ENCODE measurements at regions not wholly inside any gene's neighbourhood (a gene's known extent, or its start where the extent isn't known, plus 50 kb on each side); places are given as distances from the start of the nearest gene placed in this dataset. TPM values are rescaled to one million over a fixed set of nuclear protein-coding genes. Genes with fewer than 3 reads are reported as not detected.
"Not testable (repeated sequence)": the region's sequence is repeated elsewhere in the genome, so short reads cannot be mapped to it uniquely, and the experiment has no call there.

DNA sequence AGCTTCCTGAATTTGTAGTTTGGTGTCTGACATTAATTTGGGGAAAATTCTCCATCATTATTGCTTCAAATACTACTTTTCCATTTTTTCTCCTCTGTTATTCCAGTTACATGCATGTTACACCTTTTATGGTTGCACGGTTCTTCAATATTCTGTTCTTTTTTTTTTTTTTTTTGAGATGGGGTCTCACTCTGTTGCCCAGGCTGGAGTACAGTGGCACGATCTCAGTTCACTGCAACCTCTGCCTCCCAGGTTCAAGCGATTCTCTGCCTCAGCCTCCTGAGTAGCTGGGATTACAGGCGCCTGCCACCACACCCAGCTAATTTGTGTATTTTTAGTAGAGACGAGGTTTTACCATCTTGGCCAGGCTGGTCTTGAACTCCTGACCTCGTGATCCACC, 109.4 kb upstream of the XIST start:
- DNase-seq (ENCODE audit: low read depth) = not testable (repeated sequence)

DNA sequence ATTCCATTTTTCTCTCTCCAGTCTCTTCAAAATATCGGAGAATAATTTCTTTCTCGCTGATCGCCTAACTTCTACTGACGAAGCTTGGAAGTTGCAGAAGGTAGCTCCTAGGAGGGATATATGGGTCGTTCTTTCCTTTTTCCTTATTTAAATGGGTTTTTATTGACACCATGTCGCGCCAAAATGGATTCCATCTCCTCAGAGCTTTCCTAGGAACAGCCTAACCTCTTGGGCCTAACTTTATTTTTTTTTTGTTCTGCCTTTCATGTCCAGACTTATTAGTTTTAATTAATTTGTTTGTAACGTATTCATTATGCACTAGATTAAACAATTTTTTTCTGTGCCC, 92.0 kb upstream of the XIST start:
- no peak for DNase-seq (ENCODE audit: low read depth)

DNA sequence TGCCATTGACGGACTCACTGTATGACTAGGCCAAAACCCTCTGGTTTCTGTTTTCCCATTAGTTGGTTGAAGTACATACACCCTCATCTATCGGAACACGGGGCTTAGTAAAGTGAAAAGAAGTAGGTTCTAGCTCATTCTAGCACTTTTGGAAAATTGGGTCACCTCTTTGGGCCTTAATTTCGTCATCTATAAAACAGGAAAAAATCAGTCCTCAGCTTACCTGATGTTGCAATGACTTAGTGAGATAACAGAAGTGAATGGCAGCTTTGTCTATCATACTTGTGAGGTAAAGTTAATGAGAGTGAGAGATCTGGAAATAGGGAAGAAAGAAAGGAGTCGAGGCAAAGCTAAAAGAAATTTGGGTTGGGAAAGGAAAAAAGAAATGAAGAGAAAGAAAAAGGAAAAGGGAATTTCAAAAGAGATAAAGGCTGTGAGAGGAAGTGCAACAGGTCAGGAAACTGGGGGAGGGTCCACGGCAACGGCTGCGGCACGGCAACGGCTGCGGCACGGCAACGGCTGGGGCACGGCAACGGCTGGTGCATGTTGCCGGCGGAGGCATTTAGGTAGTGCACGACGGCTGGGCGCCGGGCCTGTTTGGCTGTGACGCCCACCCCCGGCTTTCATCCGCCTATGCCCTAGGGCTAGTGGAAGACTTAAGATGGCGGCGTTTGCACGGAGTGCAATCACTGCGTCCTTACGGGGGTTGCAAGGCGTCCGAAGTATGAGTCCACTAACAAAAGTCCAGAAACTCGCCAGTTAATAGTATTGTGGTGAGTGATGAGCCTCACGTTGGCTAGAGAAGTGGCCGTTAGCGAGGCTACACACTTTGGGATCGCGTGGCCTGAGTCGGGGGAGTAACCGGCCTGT, 91.4 kb upstream of the XIST start:
- peak; percentile 83 for DNase-seq (ENCODE audit: low read depth)

DNA sequence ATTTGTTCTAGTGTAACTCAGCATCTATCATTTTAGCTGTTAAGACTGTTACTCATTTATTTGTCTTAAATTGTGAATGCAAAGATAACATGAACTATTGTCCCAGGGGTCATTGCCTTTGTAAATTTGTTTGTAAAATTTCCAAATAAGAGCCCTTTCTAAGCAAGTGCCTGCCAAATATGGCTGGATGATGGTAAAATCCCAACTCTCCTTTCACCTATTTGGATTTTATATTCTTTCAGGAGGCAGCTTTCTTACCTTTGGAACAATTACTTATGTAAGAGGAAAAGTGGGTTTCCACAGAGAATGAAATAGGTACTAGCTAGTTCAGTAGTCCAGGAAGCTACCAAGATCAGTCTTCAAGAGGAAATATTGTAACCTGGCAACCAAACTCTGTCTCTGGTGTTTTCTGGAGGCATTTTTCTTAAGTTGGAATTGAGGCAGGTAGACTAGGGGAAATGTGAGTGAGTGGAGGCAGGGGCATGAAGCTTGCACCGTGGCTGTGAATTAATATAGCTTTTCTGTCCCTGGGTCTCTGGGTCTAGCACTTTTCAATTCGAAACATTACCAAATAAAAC, 88.5 kb upstream of the XIST start:
- no peak for DNase-seq (ENCODE audit: low read depth)

DNA sequence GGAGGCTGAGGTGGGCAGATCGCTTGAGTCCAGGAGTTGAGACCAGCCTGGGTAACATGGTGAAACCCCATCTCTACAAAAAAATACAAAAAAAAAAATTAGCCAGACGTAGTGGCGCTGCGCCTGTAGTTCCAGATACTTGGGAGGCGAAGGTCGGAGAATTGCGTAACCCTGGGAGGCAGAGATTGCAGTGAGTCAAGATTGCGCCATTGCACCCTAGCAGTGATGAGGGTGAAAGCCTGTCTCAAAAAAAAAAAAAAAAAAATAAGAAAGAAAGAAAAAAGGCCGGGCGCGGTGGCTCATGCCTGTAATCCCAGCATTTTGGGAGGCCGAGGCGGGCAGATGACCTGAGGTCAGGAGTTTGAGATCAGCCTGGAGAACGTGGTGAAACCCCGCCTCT, 85.3 kb upstream of the XIST start:
- not testable (repeated sequence) for DNase-seq (ENCODE audit: low read depth)

DNA sequence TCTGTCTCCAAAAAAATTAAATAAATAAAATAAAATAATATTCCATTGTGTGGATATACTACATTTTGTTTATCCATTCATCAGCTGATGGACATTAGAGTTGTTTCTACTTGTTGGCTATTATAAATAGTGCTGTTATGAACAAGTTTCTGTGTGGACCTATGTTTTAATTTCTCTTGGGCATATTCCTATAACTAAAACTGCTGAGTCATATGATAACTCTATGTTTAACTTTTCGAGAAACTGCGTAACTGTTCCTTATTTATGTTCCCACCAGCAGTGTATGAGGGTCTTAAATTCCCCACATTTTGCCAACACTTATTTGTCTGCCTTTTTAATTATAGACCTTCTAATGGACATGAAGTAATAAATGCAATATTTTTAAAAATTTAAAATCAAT, 80.0 kb upstream of the XIST start:
- DNase-seq (ENCODE audit: low read depth) = no peak

DNA sequence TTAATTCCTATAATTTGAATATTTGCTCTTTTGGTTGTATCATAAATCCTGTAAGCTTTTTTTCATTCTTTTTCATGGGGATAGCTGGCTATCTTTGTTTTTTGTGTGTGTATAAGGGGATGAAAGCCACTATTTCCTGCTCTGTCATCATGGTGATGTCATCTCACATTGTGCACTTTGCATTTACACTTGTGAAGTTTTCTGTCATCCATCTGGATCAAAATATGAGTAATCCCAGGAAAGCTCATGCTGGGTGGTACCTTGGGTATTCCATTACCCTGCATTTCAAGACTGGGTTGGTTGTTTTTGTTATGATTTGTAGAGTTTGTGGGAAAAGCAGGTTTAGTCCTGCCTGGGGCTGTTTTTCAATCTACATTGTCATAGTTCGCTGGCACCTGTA, 77.8 kb upstream of the XIST start:
- DNase-seq (ENCODE audit: low read depth) = peak; percentile 58

DNA sequence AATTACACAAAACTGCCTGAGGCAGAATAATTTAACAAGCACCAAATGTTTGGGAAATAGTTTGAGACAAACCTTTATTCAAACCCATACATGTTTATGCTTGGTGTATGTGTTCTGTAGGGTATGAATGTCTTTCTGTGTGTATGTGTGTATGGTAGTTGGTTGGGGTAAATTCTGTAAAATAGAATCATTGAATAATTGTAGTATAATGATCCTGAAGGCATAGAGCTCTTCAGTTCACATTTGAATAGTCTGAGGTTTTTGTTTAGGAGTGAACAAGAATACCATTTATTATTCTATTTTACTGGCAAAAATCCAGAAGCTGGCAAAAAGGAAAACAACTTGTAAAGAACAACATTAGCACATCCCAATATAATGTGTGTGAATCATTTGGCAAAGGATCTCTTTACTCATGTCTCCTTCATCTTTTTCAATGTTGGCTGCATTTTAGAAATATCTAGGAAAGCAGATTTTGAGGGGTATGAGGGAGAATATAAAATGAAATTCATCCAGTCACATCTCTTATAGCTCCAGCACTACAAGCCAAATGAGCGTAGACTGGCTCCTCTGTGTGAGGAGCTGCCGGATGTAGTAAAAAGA, 70.4 kb upstream of the XIST start:
- DNase-seq (ENCODE audit: low read depth) = no peak

DNA sequence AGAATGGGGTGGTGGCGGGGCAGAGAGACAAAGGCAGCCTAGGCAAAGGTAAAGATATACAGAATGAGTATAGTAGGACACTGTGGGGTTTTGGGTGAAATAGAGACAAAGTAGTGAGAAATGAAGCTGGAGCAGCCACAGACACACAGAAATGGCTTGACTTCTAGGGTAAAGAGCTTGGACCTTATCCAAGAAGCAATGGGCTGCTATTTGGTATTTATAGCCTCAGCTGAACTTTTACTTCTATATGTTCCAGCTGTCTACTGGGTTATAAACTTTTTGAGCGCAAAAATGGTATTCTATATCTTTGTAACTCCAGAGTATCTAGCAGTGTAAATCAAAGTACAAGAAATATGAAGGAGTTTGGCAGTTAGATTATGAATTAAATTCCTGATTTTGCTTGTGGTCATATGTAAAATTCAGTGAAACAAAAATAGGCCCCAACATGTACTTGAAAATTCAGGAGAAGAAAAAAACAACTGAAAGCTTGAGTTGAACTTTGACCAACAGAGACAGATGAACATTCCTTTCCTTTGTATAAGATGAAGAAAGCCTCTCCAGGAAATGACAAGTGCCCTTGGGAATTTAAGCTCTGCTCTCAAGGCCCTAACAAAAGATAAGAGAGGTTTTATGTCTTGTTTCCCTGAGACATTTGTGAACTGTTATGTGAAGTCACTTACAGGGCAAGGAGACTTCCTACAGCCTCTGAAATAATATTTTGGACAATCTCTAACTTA, 64.6 kb upstream of the XIST start:
- peak; percentile 92 for DNase-seq (ENCODE audit: low read depth)

DNA sequence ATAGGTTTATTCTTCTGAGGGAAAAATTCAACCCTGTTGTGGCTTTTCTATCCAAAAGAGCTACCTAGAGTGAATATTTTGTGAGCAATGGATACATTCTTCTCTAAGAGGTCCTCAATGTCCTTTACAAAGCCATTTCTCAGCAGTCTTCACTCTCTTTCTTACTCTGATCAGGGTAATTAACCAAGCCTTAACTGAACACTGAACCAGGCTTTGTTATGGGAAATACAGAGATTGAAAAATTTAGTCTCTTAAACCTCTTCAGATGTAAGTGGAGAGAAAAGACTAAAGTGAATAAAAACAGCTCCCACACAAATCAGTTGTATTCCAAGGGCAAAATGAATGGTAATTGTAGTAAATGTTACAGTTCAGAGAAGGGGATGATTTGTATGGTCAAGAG, 64.0 kb upstream of the XIST start:
- DNase-seq (ENCODE audit: low read depth) = no peak

DNA sequence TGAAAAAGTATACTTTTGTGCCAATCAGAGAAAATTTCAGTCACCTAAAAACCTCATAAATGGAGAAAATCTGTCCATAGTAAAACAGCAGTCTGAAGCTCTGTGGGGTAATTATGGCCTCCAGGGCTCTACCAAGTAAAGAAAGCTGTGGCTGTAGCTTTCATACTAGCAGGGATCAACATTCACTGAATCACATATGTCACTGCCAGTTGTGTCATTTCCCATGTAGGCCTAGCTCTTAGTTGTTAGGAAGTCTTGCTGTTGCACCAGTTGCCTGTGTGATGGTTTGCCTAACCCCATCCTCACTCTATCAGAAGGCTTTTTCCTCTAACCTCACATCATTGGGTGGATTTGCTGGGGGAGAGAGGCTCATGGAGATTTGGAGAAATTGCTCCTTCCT, 62.3 kb upstream of the XIST start:
- DNase-seq (ENCODE audit: low read depth) = not testable (repeated sequence)

DNA sequence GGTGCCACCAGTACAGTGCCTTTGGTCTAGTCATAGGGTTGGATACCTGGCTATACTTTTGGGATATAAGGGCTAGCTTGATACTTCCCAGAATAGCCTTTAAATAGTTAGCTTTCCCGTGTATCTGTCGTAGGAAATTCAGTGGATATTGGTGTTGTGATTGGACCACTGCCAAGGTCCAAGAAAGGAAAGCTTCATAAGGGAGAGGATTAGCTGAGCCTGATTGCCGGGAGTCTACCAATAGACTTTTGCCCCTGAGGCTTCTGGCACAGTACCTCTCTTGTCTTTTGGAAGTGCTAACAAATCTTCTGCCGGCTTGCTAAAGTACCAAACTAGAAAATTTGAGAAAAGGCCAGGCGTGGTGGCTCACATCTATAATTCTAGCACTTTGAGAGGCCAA, 61.1 kb upstream of the XIST start:
- DNase-seq (ENCODE audit: low read depth) = no peak

DNA sequence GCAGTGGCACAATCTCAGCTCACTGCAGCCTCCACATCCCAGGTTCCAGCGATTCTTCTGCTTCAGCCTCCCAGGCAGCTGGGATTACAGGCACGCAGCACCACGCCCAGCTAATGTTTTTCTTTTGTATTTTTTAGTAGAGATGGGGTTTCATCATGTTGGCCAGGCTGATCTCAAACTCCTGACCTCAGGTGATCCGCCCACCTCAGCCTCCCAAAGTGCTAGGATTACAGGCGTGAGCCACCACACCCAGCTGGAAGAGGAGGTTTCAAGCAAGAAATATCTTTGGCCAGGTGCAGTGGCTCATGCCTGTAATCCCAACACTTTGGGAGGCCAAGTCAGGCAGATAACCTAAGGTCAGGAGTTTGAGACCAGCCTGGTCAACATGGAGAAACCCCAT, 59.4 kb upstream of the XIST start:
- not testable (repeated sequence) for DNase-seq (ENCODE audit: low read depth)

DNA sequence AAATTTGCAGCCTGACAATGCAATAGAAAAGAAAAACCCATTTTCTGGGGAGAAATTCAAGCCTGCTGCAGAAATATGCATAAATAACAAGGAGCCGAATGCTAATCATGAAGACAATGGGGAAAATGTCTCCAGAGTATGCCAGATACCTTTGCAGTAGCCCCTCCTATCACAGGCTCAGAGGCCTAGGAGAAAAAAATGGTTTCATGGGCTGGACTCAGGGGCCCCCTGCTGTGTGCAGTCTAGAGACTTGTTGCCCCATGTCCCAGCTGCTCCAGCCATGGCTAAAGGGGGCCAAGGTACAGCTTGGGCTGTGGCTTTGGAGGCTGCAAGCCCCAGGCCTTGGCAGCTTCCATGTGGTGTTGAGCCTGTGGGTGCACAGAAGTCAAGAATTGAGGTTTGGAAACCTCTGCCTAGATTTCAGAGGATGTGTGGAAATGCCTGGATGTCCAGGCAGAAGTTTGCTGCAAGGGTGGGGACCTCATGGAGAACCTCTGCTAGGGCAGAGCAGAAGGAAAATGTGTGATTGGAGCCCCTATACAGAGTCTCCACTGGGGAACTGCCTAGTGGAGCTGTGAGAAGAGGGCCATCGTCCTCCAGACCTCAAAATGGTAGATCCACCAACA, 53.3 kb upstream of the XIST start:
- DNase-seq (ENCODE audit: low read depth) = not testable (repeated sequence)

DNA sequence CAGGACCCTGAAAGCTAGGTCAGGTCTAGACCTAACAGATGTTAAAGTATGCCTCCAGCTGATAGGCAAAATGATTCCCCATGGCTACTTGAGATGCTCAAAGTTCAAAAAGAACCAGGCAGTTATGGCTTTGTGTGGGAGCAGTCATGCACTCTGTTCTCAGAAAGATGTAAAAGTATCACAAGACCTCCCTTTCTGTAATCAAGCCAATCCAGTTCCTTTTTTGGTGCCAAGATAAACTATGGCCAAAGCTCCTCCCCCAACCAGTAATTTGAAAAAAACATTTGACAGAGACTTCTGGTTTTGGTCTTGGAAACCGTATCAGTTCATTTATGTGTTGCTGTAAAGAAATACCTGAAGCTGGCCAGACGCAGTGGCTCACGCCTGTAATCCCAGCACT, 51.4 kb upstream of the XIST start:
- DNase-seq (ENCODE audit: low read depth) = no peak

Small RNAs in the stretch of these regions (small RNA-seq; reads per million reads assigned to genes)
- gene ATP5MDP1 (not detected), gene DDX3P2 (not detected), gene MIR374B (1.1 reads per million, percentile 75 among the genes with 10 or more reads in this experiment), gene MIR421 (10.7 reads per million, percentile 91 among the genes with 10 or more reads in this experiment), gene RF02124 (not detected), gene RF02125 (not detected)
